HS-27A (cell line): ENCODE measurements at regions not wholly inside any gene's neighbourhood (a gene's known extent, or its start where the extent isn't known, plus 50 kb on each side); places are given as distances from the start of the nearest gene placed in this dataset.
"Not testable (repeated sequence)": the region's sequence is repeated elsewhere in the genome, so short reads cannot be mapped to it uniquely, and the experiment has no call there.

Experiments
- DNase-seq: peaks from one replicate; pipeline ENCODE4 v3.0.0-alpha.2; 2012; ENCODE audit warnings: low read depth, missing footprints

DNA sequence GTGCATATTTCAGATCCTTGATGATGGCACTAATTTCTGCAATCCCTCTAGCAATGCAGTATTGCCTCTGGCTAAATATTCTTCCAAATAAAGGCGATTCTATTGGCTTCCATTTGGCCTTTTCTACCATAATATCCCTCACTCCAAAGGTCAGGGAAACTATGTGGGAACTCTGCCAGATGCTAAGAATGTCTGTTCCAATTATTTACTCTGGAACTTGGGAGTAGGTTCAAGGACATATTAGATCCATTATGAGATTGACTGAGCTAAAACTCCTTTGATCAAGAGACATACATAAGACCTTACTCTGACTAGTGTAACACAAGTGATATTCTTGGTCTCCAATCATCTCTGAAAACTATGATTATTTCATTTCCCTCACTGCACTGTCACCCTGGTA is 674.5 kb upstream of the NECTIN3 start:
- peak; percentile 29 for DNase-seq

DNA sequence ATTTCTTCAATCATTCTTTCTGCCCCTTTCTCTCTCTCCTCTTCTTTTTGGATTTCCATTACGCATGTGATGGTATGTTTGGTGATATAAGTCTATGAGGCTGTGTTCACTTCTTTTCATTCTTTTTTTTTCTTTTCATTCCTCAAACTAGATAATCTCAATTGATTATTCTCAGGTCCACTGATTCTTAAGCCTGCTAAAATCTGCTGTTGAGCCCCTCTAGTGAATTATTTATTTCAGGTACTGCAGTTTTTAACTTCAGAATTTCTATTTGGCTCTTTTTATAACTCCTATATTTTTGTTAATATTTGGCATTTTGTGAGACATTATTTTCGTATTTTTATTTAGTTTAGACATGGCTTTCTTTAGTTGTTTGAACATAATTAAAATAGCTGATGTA is 671.3 kb upstream of the NECTIN3 start:
- no peak for DNase-seq

- DNase-seq: no peak
Observed at GRCh38 chr3:110405830-110406585, 665.6 kb upstream of the NECTIN3 start.

DNA sequence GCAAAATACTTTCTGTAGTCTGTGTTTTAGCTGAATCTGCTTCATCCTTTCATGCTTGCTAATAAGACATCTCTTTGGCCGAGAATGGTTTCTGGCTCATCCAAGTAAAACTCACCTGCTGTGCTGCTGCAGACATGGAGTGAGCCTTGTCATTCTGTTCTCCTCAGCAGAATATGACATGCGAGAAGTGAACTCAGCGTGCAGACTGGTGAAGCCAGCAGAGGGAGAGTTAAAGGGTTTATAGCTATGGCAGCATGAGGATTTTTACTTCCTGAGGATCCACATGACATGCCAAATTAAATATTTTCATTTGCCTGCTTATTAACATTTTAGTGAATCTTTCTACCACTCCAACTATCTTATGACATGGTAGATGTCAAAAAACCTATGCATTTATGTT is 658.4 kb upstream of the NECTIN3 start:
- no peak for DNase-seq

DNA sequence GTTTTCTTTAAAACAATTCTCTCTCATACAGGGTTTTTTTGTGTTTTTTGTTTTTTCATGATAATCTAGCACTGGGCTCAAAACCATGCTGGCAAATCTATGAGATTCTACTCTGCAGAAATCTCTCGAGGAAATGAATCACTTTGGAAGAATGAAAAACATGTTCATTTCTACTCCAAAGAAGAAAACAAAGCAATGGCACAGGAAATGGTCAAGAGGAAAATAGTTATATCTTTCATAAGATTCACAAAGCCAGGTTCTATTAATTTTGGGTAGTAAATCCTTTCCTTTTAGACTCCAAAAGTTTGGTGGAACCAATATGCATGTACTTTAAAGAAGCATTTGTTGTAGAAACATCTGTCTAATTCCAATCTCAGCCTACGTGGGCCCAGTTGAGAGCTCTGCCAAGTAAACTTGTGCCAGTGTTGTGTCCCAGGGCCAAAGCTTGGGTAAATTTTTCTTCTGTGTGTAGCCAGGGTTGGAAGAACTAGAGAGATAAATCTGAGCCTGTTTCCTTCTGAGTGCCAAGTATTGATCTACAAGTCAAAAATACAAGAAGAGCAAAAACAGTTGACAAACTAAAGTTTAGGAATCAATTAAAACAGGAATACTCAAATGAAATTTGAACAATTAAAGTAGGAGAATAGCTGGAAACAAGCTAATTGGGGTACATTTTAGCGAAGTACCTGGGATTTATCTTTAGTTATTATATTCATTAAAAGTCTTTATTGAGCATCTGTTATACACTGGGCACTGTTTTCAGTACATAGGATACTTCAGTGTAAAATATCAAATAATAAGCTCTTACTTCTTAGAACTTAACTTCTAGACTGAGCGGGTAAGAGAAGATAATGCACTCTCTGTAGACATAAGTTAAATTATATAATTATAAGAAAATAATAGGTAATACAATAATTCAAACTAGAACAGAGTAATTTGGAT is 657.5 kb upstream of the NECTIN3 start:
- peak; percentile 83 for DNase-seq

DNA sequence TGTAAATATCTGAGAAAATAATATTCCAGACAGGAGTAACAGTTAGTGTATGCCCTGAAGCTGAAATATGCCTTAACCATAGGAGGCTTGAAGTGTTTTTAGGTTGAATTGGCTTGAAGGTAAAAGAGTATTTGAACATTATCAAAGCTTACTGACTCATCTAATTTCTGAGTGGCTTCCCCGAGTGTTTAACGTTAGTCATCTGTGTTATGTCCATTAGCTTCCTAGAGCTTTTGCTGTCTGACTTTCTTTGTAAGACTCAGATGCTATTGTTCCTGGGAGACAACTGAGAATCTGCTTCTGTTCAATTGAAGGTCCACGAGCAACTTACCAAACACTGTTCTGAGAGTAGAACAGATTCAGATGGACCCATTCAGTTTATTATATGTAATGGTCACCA is 656.8 kb upstream of the NECTIN3 start:
- peak; percentile 70 for DNase-seq

- peak; percentile 43 for DNase-seq
Observed at GRCh38 chr3:110419096-110419495, 652.5 kb upstream of the NECTIN3 start.

DNA sequence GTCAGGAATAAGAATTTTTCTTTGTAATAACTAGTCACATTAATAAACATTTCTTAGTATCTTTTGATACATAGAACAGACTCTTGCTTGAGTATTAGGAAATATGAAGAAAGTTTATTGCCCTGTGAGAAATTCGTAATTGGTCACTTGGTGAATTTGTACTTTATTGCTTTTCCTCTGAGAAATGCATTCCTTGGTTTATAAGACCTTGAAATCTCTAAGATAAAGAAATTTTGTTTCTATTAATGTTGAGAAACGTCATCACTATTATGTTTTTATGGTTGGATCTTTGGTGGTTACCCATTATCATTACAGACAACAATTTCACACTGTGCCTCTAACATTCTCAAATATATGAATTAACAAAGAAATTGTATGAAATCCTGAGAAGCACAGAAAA is 652.0 kb upstream of the NECTIN3 start:
- no peak for DNase-seq

- peak; percentile 94 for DNase-seq
Observed at GRCh38 chr3:110420158-110420641, 651.4 kb upstream of the NECTIN3 start.

GRCh38 chr3:110423276-110423675 is 648.3 kb upstream of the NECTIN3 start:
- no peak for DNase-seq

DNA sequence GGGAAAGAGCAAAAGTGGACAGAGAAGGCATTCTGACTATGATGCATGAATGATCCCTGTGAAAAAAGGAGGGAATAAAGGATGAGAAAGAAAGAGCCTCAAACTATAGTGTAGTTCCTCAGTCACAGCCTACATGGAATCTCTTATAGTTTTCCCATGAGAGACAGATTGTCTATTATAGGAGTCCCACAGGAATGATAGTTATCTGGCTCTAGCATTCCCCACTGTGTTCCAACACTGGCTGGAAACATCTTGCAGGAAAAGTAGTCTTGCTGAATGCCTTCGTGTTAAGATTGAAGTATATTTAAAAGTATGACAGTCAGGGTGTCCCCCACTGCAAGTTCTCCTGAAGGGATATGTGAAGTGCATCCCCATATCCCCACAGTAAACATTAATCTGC is 641.5 kb upstream of the NECTIN3 start:
- DNase-seq: no peak

- no peak for DNase-seq
Observed at GRCh38 chr3:110436209-110436608, 635.4 kb upstream of the NECTIN3 start.

- not testable (repeated sequence) for DNase-seq
Observed at GRCh38 chr3:110440066-110440653, 631.5 kb upstream of the NECTIN3 start.

GRCh38 chr3:110454066-110454465 is 617.5 kb upstream of the NECTIN3 start:
- DNase-seq: no peak

- DNase-seq: no peak
Observed at GRCh38 chr3:110456001-110456400, 615.6 kb upstream of the NECTIN3 start.

DNA sequence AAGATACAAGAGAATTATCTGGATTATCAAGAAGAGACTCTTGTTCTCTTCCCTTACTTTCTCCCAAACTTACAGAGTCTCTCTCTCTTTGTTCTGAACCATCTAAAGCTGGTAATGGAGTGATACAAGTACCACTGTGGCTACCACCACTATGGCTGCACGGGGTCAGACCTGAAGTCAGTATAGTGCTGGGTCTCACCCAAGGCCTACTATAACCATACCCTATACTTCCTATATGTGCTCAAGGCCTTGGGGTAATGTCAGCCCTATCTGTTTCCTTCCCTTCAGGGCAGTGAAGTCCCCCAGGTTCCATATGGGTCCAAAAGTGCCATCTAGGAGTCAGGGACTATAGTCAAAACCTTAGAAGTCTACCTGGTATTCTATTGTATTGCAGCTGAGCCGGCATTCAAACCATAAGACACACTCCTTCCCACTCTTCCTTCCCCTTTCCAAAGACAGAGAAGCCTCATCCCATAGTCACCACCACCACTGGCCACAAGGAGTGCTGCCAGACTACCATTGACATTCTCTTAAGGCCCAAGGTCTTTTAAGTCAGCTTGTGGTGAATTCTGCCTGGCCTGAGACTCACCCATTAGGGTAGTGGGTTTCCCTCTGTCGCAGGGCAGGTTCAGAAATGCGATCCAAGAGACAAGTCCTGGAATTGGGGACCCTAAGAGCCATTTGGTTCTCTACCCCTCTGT is 615.0 kb upstream of the NECTIN3 start:
- no peak for DNase-seq

DNA sequence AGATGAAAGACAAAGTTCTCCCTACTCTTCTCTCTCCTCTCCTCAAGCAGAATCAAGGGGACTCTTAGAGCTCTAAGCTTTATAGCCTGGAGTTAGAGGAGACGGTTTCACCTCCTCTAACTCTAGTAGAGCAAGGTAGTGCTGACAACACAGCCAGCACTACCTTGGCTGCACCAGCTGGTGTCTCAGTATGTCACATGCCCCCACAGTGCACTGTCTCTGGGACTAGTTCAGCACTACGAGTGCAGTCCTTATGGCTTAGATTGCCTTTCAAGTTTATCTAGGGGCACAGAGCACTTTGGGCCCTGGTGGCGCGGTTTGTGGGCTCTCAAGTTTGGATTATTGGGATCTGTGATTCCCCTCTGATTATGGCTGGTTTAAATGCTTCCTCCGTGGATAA is 614.1 kb upstream of the NECTIN3 start:
- no peak for DNase-seq

GRCh38 chr3:110459021-110459420 is 612.6 kb upstream of the NECTIN3 start:
- peak; percentile 36 for DNase-seq

DNA sequence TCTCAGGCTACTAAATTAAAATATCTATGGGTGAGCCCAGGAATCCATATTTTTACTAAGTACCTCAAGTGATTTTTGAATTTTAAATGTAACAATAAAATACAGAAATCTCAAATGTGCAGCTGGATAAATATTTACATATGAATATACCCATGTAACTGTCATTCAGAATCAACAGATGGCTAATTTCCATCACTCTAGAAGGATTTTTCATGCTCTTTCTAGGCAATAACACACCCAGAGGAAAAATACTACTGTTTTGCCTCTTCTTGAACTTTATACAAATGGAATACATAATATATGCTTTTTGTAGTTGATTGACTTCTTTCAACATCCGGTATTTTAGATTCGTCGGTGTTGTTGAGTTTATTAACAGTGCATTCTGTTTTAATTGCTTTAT is 601.3 kb upstream of the NECTIN3 start:
- no peak for DNase-seq

GRCh38 chr3:110473405-110473804 is 598.2 kb upstream of the NECTIN3 start:
- no peak for DNase-seq

DNA sequence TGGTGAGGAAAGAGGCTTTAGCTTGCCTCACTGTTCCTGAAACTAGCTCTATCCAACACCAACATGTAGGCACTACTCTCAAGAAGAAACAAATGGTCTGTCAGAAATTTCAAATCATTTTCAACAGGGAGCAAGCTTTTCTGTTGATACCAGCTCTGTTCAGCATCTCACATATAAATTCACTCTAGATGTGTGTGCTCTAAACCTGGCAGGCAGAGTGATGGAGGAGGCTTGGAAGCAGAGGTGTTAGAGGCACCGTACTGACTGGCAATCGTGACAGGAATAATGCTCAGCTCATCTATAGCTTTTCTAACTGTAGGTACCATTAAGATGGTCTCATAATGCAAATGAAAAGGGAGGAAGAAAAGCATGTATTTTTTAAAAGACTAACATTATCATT is 597.2 kb upstream of the NECTIN3 start:
- no peak for DNase-seq
